Natural killer cell (primary cell): ENCODE measurements at regions not wholly inside any gene's neighbourhood (a gene's known extent, or its start where the extent isn't known, plus 50 kb on each side); places are given as distances from the start of the nearest gene placed in this dataset.
A peak's percentile ranks its signal among the peaks of the same experiment; 100 is the strongest.

Experiments used
- ATAC-seq, 3 donors: fragments of 150-1000 bp in 2 of 3; fragments of 200-7000 bp in 1 of 3; cut with Tn5 transposase; 1 replicate in 1 of 3; 2 replicates in 2 of 3; pipeline ENCODE4 v1.10.0; 2021; ENCODE audit warnings: mild to moderate bottlenecking in 2 of 3, moderate library complexity in 2 of 3
- DNase-seq, 2 donors: peaks; one replicate each; pipeline versions ENCODE4 v3.0.0 to v3.0.0-alpha.2; 2013 to 2021; ENCODE audit warnings: mixed read lengths in 1 of 2
- H3K27ac ChIP-seq: one replicate; pipeline ENCODE4 v1.5.1; 2013; ENCODE audit warnings: mild to moderate bottlenecking, low read length
- H3K27me3 ChIP-seq: one replicate; pipeline ENCODE4 v1.6.1; 2013; ENCODE audit warnings: low read length; ENCODE audit not compliant: control insufficient read depth, insufficient read depth
- H3K36me3 ChIP-seq: one replicate; pipeline ENCODE4 v1.6.1; 2013; ENCODE audit warnings: low read length; ENCODE audit not compliant: control insufficient read depth, insufficient read depth
- H3K4me1 ChIP-seq: one replicate; pipeline ENCODE4 v1.6.1; 2013; ENCODE audit warnings: low read length; ENCODE audit not compliant: control insufficient read depth, insufficient read depth
- H3K4me3 ChIP-seq: one replicate; pipeline ENCODE4 v1.5.1; 2013; ENCODE audit warnings: low read length
- H3K9me3 ChIP-seq: one replicate; pipeline ENCODE4 v1.6.1; 2013; ENCODE audit warnings: low read length; ENCODE audit not compliant: control insufficient read depth, insufficient read depth
- H3K27ac Mint-ChIP-seq, 2 donors: one replicate each; pipeline ENCODE4 v1.8.0; 2022; ENCODE audit warnings: mild to moderate bottlenecking in 2 of 2, mixed read lengths in 2 of 2, moderate library complexity in 1 of 2
- H3K27me3 Mint-ChIP-seq, 2 donors: one replicate each; pipeline ENCODE4 v1.8.0; 2022; ENCODE audit warnings: low read depth in 2 of 2, mixed read lengths in 2 of 2
- H3K36me3 Mint-ChIP-seq: one replicate; pipeline ENCODE4 v1.8.0; 2022; ENCODE audit warnings: mixed read lengths
- H3K4me1 Mint-ChIP-seq, 2 donors: one replicate each; pipeline ENCODE4 v1.8.0; 2022; ENCODE audit warnings: mixed read lengths in 2 of 2
- H3K4me3 Mint-ChIP-seq: one replicate; pipeline ENCODE4 v1.8.0; 2022; ENCODE audit warnings: mild to moderate bottlenecking, moderate library complexity, mixed read lengths
- H3K9me3 Mint-ChIP-seq, 2 donors: one replicate each; pipeline ENCODE4 v1.8.0; 2022; ENCODE audit warnings: mixed read lengths in 2 of 2
- WGBS: methylation state at CpG from one replicate; pipeline ENCODE4 v1.1.7; 2013; ENCODE audit warnings: missing lambda C conversion rate; ENCODE audit not compliant: insufficient coverage; 5-methylcytosine and 5-hydroxymethylcytosine counted together
- intact Hi-C: fragments of 100-400 bp; cut with micrococcal nuclease; formaldehyde crosslinking; loops from one replicate; pipeline ENCODE4 v1.14.2; 2022
- TF ChIP-seq, protein P1 (sequence below): fragments of 200-600 bp; IDR thresholded peaks from one replicate; pipeline ENCODE4 v1.8.0; 2022; ENCODE audit warnings: antibody characterized with exemption

DNA sequence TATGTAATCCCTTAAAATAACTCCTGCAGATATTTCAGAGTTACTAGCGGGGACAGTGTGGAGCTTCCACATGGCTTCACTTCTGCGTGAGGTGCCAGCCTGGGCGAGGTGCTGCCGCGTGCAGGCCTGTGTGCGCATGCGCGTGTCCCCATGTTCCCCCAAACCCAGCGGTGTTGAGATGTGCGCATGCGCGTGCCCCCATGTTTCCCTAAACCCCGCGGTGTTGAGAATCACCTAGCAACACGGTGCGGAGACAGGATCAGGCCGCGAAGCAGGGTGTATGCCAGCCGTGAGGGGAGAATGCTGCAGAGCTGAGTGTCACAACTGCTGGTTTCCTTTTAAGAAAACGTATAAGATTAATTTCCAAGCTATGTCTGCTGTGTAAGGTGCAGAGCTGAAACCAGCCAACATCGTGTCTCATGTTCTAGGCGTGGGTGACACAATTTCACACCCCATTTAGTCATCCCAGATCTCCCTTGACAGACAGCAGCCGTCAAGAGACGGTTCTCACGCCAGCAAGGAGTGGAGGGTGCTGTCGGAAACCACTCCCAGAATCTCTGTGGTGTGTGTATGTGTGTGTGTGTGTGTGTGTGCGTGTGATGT lies 71.9 kb upstream of the ADARB2 start:
- Histone ChIP-seq H3K4me1 (no peaks in the 10 kb centered on the region), H3K36me3 (no peaks in the 10 kb centered on the region), H3K4me3 (no peak overlapping the region), H3K9me3 (no peaks in the 10 kb centered on the region), H3K27me3 (no peaks in the 10 kb centered on the region), H3K27ac (no peak overlapping the region)
- Mint-ChIP-seq H3K36me3 (no peaks in the 10 kb centered on the region), H3K4me1 (no peaks in the 10 kb centered on the region), H3K27ac (no peak overlapping the region), H3K4me3 (no peak overlapping the region), H3K9me3 (peaks cover 3 to 10% of the 10 kb centered on the region in 2 donors), H3K27me3 (peaks cover 0 to 4% of the 10 kb centered on the region in 2 donors)
- peak in 1 of 2 donors; percentile 47 for DNase-seq
- intact Hi-C loops = no loop called here
- WGBS = 86% methylated on average over 27 of the region's 27 CpGs
- ATAC-seq = peak in 1 of 3 donors; percentile 14
- TF ChIP-seq, protein P1, sequence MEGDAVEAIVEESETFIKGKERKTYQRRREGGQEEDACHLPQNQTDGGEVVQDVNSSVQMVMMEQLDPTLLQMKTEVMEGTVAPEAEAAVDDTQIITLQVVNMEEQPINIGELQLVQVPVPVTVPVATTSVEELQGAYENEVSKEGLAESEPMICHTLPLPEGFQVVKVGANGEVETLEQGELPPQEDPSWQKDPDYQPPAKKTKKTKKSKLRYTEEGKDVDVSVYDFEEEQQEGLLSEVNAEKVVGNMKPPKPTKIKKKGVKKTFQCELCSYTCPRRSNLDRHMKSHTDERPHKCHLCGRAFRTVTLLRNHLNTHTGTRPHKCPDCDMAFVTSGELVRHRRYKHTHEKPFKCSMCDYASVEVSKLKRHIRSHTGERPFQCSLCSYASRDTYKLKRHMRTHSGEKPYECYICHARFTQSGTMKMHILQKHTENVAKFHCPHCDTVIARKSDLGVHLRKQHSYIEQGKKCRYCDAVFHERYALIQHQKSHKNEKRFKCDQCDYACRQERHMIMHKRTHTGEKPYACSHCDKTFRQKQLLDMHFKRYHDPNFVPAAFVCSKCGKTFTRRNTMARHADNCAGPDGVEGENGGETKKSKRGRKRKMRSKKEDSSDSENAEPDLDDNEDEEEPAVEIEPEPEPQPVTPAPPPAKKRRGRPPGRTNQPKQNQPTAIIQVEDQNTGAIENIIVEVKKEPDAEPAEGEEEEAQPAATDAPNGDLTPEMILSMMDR = no peak

DNA sequence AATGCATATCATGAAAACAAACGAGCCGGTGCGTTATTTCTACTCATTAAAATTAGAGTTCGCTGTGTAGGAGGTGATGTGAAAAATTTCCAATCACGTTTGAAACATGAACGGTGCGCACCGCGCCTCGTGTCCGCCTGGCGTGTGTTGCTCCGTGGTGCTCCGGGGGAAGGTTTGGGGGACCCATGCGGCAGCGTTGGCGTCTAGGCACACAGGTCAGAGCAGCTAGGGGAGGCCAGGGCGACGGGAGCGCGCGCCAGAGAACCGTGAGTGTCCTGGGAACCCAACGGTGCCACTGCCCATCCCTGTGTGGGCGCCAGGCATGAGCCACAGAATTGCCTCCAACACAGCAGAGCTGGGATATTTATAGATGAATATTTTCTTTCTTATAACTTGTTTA lies 70.6 kb upstream of the ADARB2 start:
- H3K27me3 ChIP-seq = no peaks in the 10 kb centered on the region
- Mint-ChIP-seq H3K36me3 (no peaks in the 10 kb centered on the region), H3K9me3 (peaks cover 3 to 5% of the 10 kb centered on the region in 2 donors), H3K27ac (no peak overlapping the region), H3K4me1 (no peaks in the 10 kb centered on the region), H3K4me3 (no peak overlapping the region), H3K27me3 (peaks cover 0 to 3% of the 10 kb centered on the region in 2 donors)
- TF ChIP-seq, protein P1 = no peak
- no peak for DNase-seq
- no peaks in the 10 kb centered on the region for H3K36me3 ChIP-seq
- H3K4me3 ChIP-seq = no peak overlapping the region
- ATAC-seq = no peak
- intact Hi-C loops = no loop called here
- WGBS = 88% methylated on average over 24 of the region's 25 CpGs
- H3K27ac ChIP-seq = no peak overlapping the region
- no peaks in the 10 kb centered on the region for H3K4me1 ChIP-seq
- no peaks in the 10 kb centered on the region for H3K9me3 ChIP-seq

DNA sequence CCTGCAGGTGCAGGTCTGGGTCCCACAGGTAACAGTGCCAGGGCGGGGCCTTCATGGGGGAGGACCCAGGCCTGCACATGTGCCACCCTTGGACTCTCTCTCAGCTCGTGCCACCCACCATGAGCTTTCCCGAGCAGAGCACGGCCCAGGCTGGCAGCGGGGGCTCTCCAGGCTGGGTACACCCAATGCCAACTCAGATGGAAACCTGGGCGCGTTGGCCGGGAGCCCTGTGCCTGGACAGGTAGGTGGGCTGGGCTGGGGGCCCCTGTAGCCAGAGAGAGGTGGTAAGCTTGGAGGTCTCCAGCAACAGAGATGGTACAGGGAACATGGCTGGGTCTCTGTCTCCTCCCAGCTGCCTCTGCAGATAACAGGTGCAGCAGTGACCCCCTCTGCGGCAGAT lies 69.9 kb upstream of the ADARB2 start:
- Histone ChIP-seq H3K36me3 (no peaks in the 10 kb centered on the region), H3K27me3 (no peaks in the 10 kb centered on the region), H3K27ac (no peak overlapping the region), H3K4me1 (peaks cover 2% of the 10 kb centered on the region), H3K9me3 (no peaks in the 10 kb centered on the region), H3K4me3 (no peak overlapping the region)
- DNase-seq (no peak), ATAC-seq (no peak)
- Mint-ChIP-seq H3K4me3 (no peak overlapping the region), H3K27ac (no peak overlapping the region), H3K27me3 (no peaks in the 10 kb centered on the region), H3K4me1 (peaks cover 0 to 4% of the 10 kb centered on the region in 2 donors), H3K36me3 (no peaks in the 10 kb centered on the region), H3K9me3 (peaks cover 2 to 3% of the 10 kb centered on the region in 2 donors)
- intact Hi-C loops = no loop called here
- TF ChIP-seq, protein P1 = no peak
- 88% methylated on average over 9 of the region's 9 CpGs for WGBS

DNA sequence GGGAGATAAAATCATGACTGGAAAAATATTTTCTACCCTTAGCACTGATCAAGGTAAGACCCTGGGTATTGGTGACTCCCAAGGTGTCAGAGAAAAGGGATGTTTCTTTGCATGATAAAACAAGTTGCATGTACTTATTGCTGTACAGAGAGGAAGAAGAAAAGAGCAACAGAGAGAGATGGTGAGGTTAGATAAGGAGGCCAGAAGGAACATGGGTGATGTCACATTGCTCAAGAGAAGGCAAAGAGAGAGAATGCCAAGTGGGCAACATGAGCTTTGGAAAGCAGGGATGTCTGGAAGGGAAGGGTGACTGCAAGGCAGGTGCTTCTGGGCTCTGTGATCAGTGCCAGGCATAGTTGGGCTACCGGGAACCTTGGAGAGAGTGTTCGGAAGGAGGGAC lies 65.1 kb upstream of the ADARB2 start:
- no peak for ATAC-seq
- Mint-ChIP-seq H3K9me3 (peaks cover 4 to 5% of the 10 kb centered on the region in 2 donors), H3K4me1 (peaks cover 0 to 5% of the 10 kb centered on the region in 2 donors), H3K27me3 (peaks cover 0 to 3% of the 10 kb centered on the region in 2 donors), H3K36me3 (no peaks in the 10 kb centered on the region), H3K27ac (no peak overlapping the region), H3K4me3 (no peak overlapping the region)
- Histone ChIP-seq H3K36me3 (no peaks in the 10 kb centered on the region), H3K4me3 (no peak overlapping the region), H3K9me3 (no peaks in the 10 kb centered on the region), H3K27me3 (no peaks in the 10 kb centered on the region), H3K4me1 (peaks cover 2% of the 10 kb centered on the region), H3K27ac (no peak overlapping the region)
- TF ChIP-seq, protein P1 = no peak
- intact Hi-C loops = no loop called here
- no peak for DNase-seq
- WGBS = 96% methylated on average over 2 of the region's 2 CpGs
